ENCODE measurements at regions not wholly inside any gene's neighbourhood (a gene's known extent, or its start where the extent isn't known, plus 50 kb on each side); places are given as distances from the start of the nearest gene placed in this dataset.
"Not testable (repeated sequence)": the region's sequence is repeated elsewhere in the genome, so short reads cannot be mapped to it uniquely, and the experiment has no call there.

DNA sequence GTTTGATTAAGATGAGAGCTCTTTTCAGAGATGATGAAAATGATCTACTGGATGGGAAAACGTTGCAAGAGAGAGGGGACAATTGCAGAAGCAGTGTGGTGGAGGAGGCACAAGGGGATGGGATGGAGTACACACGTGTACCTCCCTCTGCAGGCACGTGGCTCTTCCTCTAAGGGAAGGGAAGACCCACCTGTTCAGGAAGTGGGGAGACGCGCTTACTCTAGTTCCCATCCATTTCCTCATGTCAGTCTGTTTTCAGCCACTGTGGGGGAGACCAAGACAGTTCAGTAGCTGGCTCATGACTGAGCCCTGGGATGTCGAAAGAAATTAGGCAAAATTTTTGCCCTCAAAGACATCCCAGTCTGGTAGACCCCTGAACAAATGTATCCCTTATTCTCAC is 619.2 kb upstream of the CLINT1 start:
- no peak for DNase-seq (ENCODE audit: low read depth)

DNA sequence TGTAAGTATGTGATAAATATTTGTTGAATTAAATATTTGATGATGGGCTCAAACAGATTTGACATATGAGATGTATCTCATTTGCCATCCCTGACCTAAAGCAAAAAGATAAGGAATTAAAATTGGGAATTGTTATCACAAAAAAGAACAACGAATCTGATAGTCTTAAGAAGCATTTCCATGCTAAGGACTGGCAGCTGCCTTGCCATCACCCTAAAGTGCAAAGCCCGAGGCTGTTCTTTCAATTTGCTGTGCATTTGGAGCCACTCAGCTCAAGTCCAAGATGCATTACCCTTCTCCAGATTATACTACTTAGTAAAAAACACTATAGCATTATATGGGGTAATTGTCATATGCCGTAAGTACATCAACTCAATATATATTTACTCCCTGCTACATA is 618.3 kb upstream of the CLINT1 start:
- DNase-seq (ENCODE audit: low read depth) = no peak

DNA sequence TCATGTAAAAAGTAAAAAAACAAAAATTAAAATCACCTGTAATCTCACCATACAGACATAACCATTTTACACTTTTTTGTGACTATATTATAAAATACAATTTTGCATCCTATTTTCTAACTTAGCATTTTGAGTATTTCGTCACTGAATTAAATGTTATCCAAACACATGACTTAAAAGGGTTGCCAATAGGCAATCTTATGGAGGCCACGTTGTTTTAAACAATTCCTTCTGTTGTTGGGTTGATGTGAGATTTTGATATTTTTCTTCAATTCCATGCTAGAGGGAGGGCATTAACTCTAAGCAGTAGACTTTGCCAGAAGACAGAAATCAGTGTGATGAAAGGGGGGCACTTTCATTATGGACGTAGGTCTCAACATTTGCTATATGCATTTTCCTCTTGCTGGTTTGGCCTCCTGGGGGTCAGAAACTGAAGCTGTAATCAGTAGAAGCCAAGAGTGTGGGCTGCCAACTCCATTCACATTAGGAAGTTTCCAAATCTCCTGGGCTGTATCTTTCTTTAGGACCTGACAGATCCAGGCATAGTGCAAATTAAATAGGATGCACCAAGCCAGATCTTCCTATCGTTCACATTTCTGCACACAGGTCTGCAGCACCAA is 614.2 kb upstream of the CLINT1 start:
- no peak for DNase-seq (ENCODE audit: low read depth)

DNA sequence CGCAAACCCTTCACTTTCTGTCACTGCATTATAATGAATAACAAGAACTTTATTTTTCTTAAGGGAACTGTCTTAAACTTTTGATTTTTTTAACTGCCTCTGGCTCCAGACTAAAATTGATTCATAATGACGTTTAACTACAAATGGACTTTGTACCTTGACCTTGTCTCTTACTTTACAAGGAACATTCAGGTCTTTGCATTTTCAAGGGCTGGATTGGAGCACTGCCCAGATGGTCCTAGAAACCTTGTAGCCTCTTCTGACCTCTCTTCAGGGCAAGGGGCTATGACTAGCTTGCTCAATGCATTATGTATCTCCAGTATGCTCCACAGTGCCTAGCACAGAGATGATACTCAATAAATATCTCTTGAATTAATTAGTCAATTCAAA is 612.6 kb upstream of the CLINT1 start:
- DNase-seq (ENCODE audit: low read depth) = no peak

DNA sequence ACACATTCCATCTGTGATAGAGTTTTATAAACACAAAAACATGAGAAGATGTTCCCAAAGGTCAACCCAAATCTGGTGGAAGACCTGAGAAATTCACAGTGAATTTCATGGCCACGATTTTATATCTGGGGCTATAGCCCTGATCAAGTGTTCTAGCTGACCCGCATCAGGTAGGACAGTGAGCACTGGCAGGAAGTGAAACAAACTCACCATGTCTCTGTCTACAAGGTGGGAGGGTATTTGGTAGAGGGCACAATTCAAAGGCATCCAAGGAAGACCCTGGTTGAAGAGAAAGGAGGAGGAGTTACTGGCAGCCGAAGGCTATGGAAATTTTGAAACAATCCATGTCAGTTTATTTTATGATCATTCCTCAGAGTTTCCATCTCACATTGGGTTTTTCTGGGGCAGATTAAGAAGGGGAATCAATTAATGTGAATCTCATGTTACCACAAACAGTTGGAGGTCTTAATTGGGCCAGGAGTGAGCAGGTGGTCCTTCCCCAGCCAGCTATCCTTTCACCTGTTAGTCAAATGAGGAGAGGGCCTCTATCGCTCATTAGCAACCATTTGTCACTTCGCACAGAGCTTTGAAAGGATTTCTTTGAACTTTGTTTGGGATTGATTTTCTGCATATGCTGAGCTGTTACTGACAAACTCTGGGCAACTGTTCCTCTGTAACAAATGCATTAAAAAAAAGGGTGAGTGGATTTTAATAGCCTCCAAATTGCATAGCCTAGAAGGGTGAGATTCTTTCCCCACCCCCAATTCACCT is 612.0 kb upstream of the CLINT1 start:
- no peak for DNase-seq (ENCODE audit: low read depth)

DNA sequence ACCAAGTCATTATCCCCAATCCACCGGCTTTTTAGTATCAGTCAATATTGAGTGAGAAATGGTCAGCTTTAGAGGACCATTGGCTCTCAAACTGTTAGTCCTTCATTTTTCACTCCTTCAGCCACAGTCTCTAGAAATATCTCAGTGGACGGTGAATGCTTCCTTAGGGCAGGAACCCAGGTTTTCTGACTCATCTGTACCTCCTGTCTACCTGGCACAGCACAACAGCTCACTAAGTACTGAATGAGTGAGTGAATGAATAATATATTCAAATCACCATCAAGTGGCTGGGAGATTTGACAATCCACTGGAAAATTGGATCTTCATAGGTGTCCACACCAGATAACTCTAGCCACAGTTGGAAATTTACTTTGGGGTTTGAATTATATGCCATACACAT is 609.5 kb upstream of the CLINT1 start:
- DNase-seq (ENCODE audit: low read depth) = no peak

DNA sequence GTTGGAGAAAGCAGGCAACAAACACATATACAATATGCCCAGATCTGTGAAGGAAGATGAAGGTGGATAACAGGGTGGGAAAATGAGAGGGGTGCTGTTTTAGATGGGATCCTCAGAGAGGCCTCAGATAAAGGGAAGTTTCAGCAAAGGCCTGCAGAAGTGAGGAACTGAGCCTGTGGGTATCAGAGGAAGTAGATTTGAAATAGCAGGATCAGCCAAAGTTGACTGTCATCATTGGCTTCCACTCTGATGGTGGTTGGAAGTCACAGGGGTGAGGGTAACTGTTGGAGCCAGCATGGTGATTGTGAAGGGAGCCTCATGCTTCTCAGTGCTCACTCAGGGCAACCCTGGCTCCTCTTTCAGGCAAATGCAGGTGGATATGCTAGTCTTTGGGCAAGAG is 607.2 kb upstream of the CLINT1 start:
- no peak for DNase-seq (ENCODE audit: low read depth)

DNA sequence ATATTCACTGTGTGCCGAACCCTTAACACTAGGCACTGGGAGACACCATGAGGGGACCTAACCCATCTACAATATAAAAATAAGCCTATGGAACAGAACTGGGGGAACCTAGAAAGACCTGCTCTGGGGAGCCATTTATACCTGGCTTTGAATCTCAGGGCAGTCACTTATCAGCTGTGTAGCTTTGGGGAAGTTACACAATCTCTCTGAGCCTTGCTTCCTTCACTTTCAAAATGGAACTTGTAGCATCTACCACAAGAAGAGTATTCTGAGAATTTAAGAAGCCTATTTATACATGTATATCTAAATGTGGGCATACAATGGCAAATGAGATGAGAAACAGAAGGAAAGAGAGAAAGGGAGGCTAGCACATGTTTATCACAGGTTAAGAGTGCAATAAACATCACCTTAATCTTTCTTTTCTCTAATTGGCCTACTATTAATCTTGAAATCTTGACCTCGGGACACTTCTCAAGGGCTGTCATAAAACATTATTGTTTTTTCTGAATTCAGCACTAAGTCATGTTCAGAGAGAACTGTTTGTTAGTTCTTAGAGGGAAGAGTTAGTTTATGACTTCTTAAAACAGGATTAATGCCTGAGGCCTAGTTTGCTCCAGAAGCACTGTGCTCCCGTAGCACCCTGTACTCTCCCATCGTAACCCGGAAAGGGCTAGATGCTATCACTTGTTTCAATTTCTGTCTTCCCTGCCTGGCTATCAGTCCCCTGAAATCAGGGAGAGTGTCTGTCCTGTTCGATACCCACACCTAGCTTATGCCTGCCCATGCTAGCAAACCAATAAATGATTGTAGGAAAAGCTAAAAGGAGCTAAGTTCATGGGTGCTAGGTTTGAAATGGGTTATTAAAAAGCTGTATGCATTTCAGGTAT is 606.4 kb upstream of the CLINT1 start:
- no peak for DNase-seq (ENCODE audit: low read depth)

DNA sequence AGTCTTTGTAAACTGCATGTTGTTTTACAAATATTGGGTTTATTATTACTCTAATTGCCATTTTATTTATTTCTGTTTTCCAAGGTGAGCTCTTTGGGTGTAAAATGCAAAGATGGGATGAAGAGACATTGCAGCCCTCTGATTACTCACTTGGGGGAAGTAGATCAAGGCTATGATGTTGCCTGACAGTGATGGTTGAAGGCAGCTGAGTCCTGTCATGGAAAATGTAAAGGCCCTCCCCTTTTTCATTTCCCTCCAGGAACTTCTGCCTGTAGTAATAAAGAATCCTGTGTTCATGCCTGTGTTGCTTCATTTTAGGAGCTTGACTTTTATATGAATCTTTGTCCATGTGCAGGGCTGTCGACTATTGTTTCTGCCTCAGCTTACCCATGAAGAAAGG is 605.4 kb upstream of the CLINT1 start:
- DNase-seq (ENCODE audit: low read depth) = no peak

DNA sequence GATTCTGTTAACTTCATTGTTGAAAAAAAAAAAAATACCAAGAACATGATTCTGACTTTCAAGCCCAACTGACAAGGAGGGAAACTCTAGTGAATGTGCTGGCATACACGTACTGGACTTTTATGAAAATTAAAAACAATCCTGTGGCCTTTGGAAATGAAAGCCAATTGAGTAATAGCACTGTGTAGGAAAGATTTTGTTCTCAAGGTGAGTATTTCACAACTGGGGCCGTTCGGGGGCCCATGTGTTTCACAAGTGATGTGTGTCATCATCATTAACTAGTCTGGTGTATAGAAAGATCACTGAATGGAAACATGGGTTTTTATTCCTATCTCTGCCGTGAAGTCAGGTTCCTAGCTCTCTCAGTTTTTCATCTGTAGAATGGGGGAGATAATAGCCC is 605.0 kb upstream of the CLINT1 start:
- DNase-seq (ENCODE audit: low read depth) = no peak

DNA sequence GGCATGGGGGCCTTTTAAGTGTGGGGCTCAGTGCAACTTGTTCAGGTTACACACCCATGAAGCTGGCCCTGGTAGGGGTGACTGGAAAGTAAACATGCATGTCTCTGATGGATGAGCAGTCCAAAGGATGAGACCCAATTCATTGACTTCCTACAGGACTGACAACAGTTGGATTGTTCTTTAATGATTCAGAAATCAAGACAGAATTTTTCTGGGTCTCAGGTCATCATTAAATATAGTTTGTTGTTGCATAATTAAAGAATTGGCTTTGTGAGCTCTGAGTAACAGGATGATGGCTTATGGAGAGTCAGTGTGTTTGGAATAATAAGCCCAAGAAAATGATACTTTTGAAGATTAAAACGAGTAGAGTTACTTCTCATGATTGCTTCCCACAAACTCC is 604.2 kb upstream of the CLINT1 start:
- DNase-seq (ENCODE audit: low read depth) = no peak

DNA sequence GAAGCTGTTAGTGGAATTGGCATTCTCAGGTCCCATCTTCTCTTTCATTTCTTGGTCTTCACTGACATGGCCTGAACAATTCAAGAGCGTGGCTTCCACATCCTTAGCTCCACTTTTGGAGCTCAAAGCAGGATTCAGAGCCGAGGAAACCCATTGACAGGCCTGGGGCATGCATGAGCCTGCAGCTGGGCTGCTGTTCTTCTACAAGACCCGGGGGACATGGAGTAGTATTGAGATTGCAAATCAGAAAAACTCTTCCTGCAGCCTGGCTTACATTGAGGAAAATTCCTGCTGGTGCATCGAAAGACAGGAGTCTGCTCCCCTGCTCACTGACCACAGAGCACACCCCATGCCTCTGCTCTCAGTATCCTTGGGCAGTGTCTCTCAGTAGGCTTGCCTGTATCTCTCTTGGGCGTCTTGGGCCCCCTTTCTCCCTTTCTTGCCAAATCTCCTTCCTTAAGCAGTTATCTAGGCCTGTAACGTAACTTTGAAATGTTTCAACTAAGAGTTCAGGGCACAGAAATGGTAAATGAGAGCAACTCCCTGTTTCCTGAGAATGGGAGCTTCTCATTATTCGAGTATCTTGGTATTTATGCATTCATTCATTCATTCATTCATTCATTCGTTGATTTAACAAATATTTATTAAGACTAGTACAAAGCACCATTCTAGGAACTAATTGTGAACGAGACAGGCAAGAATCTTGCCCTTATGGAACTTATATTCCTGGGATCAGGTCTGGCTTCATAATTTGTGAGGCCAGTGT is 603.6 kb upstream of the CLINT1 start:
- DNase-seq (ENCODE audit: low read depth) = no peak

DNA sequence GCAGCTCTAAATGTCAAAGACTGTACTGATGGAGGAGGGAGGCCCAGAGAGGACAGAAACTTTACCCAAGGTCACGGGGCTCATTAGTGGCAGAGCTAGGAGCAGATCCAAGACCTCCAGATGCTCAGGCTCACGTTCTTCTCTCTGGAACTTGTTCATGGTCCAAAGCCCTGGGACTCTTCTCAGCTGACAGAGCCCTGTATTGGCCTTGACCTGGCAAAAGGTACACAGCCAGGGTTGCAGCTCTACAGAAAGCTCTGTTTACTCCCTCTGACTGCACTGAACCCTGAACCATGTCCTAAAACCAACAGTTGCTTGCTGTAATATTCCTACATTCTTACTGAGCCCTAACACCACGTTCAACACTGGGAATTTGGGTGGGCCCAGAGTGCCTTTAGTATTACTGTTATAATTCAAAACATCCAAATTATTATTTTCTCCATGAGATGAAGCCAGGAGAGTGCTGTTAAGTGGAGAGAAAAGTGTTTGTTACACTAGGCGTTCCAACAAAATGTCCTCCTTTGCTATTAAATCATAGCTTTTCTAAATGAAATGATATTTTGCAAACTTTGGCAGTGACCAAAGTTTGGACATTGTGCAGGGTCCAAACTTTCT is 602.4 kb upstream of the CLINT1 start:
- DNase-seq (ENCODE audit: low read depth) = no peak

DNA sequence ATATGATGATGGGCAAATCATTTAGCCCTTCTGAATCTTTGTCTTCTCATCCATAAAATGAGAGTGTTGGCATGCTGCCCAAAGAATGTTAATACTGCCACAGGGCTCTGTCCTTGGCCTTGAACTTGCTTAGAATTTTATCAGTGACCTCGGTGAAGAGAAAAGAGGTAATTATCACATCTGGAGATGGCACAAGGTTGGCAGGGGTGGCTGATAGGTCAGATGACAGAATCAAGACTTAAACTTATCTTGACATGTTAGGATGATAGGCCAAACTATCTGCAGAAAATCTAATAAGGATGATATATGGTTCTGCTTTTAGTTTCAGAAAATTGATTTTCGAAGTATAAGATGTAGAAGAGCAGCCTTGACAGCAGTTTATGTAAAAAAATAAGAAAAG is 599.1 kb upstream of the CLINT1 start:
- no peak for DNase-seq (ENCODE audit: low read depth)

DNA sequence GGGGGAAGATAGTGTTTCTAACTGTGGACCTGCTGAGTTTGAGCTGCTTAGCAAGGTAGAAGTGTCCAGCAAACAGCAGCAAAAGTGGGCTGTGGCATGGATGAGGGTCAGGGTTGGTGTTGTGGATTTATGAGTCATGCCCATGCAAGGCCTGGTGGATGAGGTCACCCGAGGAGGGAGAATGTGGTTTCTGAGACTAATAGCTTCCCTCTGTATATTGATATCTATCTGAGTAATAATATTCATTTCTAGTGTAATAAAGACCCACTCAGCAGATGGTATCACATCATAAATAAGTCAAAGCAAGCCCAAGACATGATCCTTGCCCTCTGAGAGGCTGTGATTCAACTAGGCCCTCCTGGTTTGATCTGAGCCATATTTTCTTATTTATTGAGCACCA is 597.8 kb upstream of the CLINT1 start:
- no peak for DNase-seq (ENCODE audit: low read depth)

DNA sequence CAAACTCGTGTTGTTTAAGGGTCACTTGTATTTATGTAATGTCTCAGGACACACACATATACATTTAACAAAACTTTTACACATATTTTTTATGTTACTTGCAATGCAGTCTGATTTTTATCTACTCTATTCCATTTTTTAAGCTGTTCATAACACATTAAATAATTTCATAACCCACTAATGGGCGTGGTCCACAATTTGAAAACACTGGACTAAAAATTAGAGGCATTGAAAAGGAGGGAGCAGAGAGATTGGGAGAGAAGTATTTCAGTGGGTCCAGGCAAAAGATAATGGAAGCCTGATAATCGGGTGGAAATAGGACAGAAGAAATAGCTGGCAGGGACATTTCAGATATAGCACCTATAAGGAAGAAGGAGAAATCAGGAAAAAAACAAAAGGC is 597.3 kb upstream of the CLINT1 start:
- no peak for DNase-seq (ENCODE audit: low read depth)

DNA sequence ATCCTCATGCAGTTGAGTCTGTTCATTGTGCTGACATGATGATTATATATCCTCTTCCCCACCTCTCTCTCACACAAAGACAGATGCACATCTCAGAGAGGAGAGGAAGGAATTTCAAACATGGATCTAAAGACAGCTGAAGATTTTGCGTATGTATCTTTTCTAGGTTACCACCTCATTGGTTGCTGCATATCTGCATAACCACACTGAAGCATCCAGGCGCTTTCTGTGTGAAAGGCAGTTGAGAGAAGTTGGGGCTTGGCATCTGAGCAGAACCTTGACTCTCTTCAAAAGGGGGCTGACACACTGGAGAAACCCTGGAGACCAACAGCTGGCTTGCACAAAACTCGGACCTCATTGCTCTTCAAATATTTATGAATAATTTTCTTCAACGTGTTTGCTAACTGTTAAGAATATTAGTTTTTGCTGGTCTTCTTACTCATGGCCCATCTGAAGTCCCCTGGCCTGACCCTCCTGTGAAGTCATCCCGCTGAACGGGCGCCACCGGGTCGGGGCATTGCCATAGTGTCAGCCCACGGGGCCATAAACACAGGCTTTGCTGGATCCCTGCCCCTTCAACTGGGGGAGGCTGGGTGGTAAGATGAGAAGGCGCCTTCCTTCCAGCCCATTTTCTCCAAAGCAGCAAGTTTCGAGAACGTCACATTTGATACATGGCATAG is 593.2 kb upstream of the CLINT1 start:
- no peak for DNase-seq (ENCODE audit: low read depth)

DNA sequence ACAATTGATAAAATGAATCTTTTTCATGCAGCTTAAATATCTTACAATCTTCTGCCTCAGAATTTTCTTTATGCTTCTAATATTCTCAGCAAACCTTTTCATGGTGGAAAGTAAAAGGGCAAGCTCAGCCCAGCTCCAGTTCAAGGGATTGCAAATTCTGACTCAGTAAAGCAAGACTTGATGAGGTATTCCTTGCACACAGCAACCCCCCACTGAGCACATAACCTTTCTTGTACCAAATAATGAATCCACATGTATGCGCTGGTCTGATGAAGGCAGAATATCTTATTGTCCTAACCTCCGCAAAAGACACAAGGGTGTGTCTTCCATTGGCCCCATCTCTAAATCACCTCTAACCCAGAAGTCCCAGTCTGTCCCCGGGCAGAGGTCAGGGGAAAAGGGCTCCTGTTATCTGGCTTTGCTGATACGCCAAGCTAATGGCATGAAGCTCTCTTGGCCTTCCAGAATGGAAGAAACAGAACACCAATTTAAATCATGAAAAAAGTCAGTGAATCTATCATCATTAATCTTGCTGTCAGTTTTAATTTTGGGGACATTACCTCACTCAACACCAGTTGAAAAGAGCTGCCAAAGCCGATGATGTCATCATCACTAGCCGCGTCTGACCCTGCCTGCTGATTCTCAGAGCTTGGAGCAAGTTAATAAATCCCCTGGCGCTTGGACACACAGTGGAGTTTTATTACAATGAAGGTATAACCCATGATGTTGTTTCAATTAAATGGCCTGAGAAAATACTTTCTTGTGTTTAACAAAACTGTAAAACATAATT is 592.5 kb upstream of the CLINT1 start:
- DNase-seq (ENCODE audit: low read depth) = no peak

DNA sequence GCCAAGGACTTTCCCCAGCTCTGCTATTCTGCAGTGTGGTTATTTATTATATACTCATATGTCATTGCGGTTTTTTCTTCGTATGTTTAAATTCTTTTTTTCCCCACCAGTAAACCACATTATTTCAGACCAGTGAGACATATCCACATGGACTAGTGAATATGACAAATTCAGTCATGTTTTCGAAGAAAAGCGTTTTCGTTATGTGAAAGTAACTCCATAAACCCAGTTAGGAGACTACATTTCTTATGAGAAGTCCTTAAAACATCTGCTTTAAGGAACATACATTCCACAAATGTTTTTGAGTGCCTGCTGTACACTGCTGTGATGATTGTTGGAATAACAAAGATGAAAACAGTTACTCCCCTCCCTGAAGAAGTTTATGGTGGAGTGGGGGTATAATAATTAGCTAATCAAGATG is 591.8 kb upstream of the CLINT1 start:
- no peak for DNase-seq (ENCODE audit: low read depth)

DNA sequence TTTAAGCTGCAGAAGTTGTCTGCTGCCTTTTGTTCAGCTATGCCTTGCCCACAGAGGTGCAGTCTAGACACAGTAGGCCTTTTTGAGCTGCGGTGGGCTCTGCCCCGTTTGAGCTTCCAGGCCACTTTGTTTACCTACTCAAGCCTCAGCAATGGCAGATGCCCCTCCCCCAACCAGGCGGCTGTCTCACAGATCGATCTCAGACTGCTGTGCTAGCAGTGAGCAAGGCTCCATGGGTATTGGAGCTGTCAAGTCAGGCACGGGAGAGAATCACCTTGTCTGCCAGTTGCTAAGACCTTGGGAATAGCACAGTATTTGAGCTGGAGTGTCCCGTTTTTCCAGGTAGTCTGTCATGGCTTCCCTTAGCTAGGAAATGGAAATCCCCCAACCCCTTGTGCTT is 587.8 kb upstream of the CLINT1 start:
- DNase-seq (ENCODE audit: low read depth) = not testable (repeated sequence)
